NT2/D1 (cell line): ENCODE measurements at regions not wholly inside any gene's neighbourhood (a gene's known extent, or its start where the extent isn't known, plus 50 kb on each side); places are given as distances from the start of the nearest gene placed in this dataset.

Source experiments
- SUZ12 ChIP-seq: IDR thresholded peaks from 2 replicates; pipeline ENCODE4 v1.6.1; 2011; ENCODE audit not compliant: insufficient read length, insufficient read depth; ENCODE audit errors: extremely low read depth
- YY1 ChIP-seq: IDR thresholded peaks from 2 replicates; pipeline ENCODE4 v1.6.1; 2011; ENCODE audit not compliant: insufficient read length, insufficient read depth

GRCh38 chr10:111650088-111650487, 533.5 kb downstream of the GPAM start:
- TF ChIP-seq YY1 (no peak), SUZ12 (no peak)
